Limb (tissue), 2 donors: ENCODE measurements at regions not wholly inside any gene's neighbourhood (a gene's known extent, or its start where the extent isn't known, plus 50 kb on each side); places are given as distances from the start of the nearest gene placed in this dataset.

Source experiments
- DNase-seq, 2 donors: peaks; one replicate each; pipeline ENCODE4 v3.0.0-alpha.2; 2016; ENCODE audit errors: extremely low spot score in 2 of 2

GRCh38 chrX:43566170-43566569, 89.9 kb upstream of the MAOA start:
- DNase-seq: no peak

GRCh38 chrX:43573441-43574015, 82.6 kb upstream of the MAOA start:
- DNase-seq: no peak

GRCh38 chrX:43580621-43581020, 75.5 kb upstream of the MAOA start:
- no peak for DNase-seq

GRCh38 chrX:43581167-43581566, 74.9 kb upstream of the MAOA start:
- DNase-seq: no peak

GRCh38 chrX:43581888-43582539, 74.1 kb upstream of the MAOA start:
- no peak for DNase-seq

- DNase-seq: no peak
Measured at GRCh38 chrX:43582540-43582913, 73.6 kb upstream of the MAOA start.

GRCh38 chrX:43585922-43586321, 70.2 kb upstream of the MAOA start:
- no peak for DNase-seq

GRCh38 chrX:43586830-43587229, 69.3 kb upstream of the MAOA start:
- no peak for DNase-seq

- DNase-seq: no peak
Measured at GRCh38 chrX:43589735-43590134, 66.4 kb upstream of the MAOA start.

- no peak for DNase-seq
Measured at GRCh38 chrX:43590150-43590549, 65.9 kb upstream of the MAOA start.

- no peak for DNase-seq
Measured at GRCh38 chrX:43592597-43592996, 63.5 kb upstream of the MAOA start.

GRCh38 chrX:43595931-43596330, 60.2 kb upstream of the MAOA start:
- DNase-seq: no peak

- DNase-seq: no peak
Measured at GRCh38 chrX:43604753-43605152, 51.3 kb upstream of the MAOA start.

GRCh38 chrX:43605351-43605750, 50.7 kb upstream of the MAOA start:
- no peak for DNase-seq
